Keratinocyte (primary cell): ENCODE measurements at regions not wholly inside any gene's neighbourhood (a gene's known extent, or its start where the extent isn't known, plus 50 kb on each side); places are given as distances from the start of the nearest gene placed in this dataset.
A peak's percentile ranks its signal among the peaks of the same experiment; 100 is the strongest.

Experiments
- EZH2 ChIP-seq: IDR thresholded peaks from one replicate; pipeline ENCODE4 v1.6.1; 2012; ENCODE audit warnings: inconsistent platforms, mild to moderate bottlenecking, low read length, moderate library complexity
- TF ChIP-seq, protein P1 (sequence below), 3 experiments: IDR thresholded peaks in 1 of 3; conservative IDR thresholded peaks in 1 of 3; optimal IDR thresholded peaks in 1 of 3; 2 replicates in 2 of 3; 3 replicates in 1 of 3; pipeline versions ENCODE3 to v1.5.1; 2011; ENCODE audit warnings: low read length in 3 of 3, mild to moderate bottlenecking in 3 of 3, moderate library complexity in 2 of 3, control low read depth in 1 of 3, inconsistent platforms in 1 of 3; ENCODE audit not compliant: insufficient read depth in 2 of 3; ENCODE audit errors: extremely low read depth in 1 of 3

- TF ChIP-seq, protein P1, sequence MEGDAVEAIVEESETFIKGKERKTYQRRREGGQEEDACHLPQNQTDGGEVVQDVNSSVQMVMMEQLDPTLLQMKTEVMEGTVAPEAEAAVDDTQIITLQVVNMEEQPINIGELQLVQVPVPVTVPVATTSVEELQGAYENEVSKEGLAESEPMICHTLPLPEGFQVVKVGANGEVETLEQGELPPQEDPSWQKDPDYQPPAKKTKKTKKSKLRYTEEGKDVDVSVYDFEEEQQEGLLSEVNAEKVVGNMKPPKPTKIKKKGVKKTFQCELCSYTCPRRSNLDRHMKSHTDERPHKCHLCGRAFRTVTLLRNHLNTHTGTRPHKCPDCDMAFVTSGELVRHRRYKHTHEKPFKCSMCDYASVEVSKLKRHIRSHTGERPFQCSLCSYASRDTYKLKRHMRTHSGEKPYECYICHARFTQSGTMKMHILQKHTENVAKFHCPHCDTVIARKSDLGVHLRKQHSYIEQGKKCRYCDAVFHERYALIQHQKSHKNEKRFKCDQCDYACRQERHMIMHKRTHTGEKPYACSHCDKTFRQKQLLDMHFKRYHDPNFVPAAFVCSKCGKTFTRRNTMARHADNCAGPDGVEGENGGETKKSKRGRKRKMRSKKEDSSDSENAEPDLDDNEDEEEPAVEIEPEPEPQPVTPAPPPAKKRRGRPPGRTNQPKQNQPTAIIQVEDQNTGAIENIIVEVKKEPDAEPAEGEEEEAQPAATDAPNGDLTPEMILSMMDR (optimal IDR thresholded peaks at IDR 0.05 in 1 of 3, IDR thresholded peaks at IDR 0.05 in 1 of 3, conservative IDR thresholded peaks at IDR 0.05 in 1 of 3; ENCODE audit: extremely low read depth in 1 of 3, insufficient read depth in 2 of 3, low read length in 3 of 3): peak in 1 of 3 experiments; percentile 25
- TF ChIP-seq EZH2: no peak
Observed at GRCh38 chr14:86780876-86781510, 1212.0 kb downstream of the GALC start.
